OCI-LY3 (cell line): ENCODE measurements at regions not wholly inside any gene's neighbourhood (a gene's known extent, or its start where the extent isn't known, plus 50 kb on each side); places are given as distances from the start of the nearest gene placed in this dataset.

Experiments
- H2AFZ ChIP-seq: fragments of 200-600, 300-600 bp; shearing (Covaris generic); 2 replicates; pipeline ENCODE4 v1.6.0; 2014; ENCODE audit warnings: antibody characterized with exemption, low read depth, low read length
- H3K27ac ChIP-seq: fragments of 200-600, 300-600 bp; sonication (generic); 2 replicates; pipeline ENCODE4 v1.5.1; 2014; ENCODE audit warnings: mild to moderate bottlenecking, low read length, moderate library complexity, mixed read lengths
- H3K27me3 ChIP-seq: fragments of 200-600, 300-600 bp; sonication (generic); 2 replicates; pipeline ENCODE4 v1.6.1; 2014; ENCODE audit warnings: low read depth, low read length, mixed read lengths
- H3K36me3 ChIP-seq: fragments of 200-600, 300-600 bp; sonication (generic); replicated peaks from 2 replicates; pipeline ENCODE3; 2014; ENCODE audit warnings: low read depth, low read length, mixed read lengths
- H3K4me1 ChIP-seq: fragments of 300-600, 200-600 bp; sonication (generic); 2 replicates; pipeline ENCODE4 v1.6.1; 2014; ENCODE audit warnings: low read length, mixed read lengths
- H3K4me2 ChIP-seq: fragments of 200-600, 300-600 bp; sonication (generic); 2 replicates; pipeline ENCODE4 v1.6.1; 2014; ENCODE audit warnings: low read length, mixed read lengths
- H3K4me3 ChIP-seq: fragments of 300-600, 200-600 bp; sonication (generic); 2 replicates; pipeline ENCODE4 v1.5.1; 2014; ENCODE audit warnings: antibody characterized with exemption, mild to moderate bottlenecking, low read length, moderate library complexity
- H3K79me2 ChIP-seq: fragments of 300-600, 200-600 bp; shearing (Covaris generic); 2 replicates; pipeline ENCODE4 v1.6.1; 2014; ENCODE audit warnings: mild to moderate bottlenecking, low read length, mixed read lengths
- H3K9ac ChIP-seq: fragments of 300-600, 200-600 bp; shearing (Covaris generic); 2 replicates; pipeline ENCODE4 v1.6.0; 2014; ENCODE audit warnings: mild to moderate bottlenecking, low read length, moderate library complexity
- H3K9me3 ChIP-seq: fragments of 200-600, 300-600 bp; shearing (Covaris generic); 2 replicates; pipeline ENCODE4 v1.6.1; 2014; ENCODE audit warnings: low read length, mixed read lengths; ENCODE audit not compliant: insufficient read depth
- H4K20me1 ChIP-seq: fragments of 200-600, 300-600 bp; sonication (generic); 2 replicates; pipeline ENCODE4 v1.6.1; 2016; ENCODE audit warnings: low read length, mixed read lengths; ENCODE audit not compliant: insufficient read depth
- CTCF ChIP-seq: fragments of 200-600, 300-600 bp; sonication (generic); IDR thresholded peaks from 2 replicates; pipeline ENCODE4 v1.5.1; 2014; ENCODE audit warnings: antibody characterized with exemption, low read length, low read depth
- EZH2phosphoT487 ChIP-seq: fragments of 200-600 bp; shearing (Covaris generic); IDR thresholded peaks from 2 replicates; pipeline ENCODE4 v1.6.1; 2018; ENCODE audit warnings: antibody characterized with exemption, mixed run types, low read depth

GRCh38 chr7:27389496-27389895 is 146.9 kb downstream of the EVX1 start:
- H4K20me1 ChIP-seq: no peaks in the 10 kb centered on the region
- no peaks in the 10 kb centered on the region for H3K9me3 ChIP-seq
- no peak overlapping the region for H3K4me3 ChIP-seq
- no peak overlapping the region for H3K27ac ChIP-seq
- H3K27me3 ChIP-seq: no peaks in the 10 kb centered on the region
- H3K4me1 ChIP-seq: no peaks in the 10 kb centered on the region
- H3K9ac ChIP-seq: no peak overlapping the region
- no peak overlapping the region for H2AFZ ChIP-seq
- H3K79me2 ChIP-seq: no peaks in the 10 kb centered on the region
- no peak overlapping the region for H3K4me2 ChIP-seq
- H3K36me3 ChIP-seq: no peaks in the 10 kb centered on the region
- no peak for TF ChIP-seq CTCF
- no peak for TF ChIP-seq EZH2phosphoT487

- H3K9ac ChIP-seq: no peak overlapping the region
- no peaks in the 10 kb centered on the region for H3K4me1 ChIP-seq
- H3K36me3 ChIP-seq: no peaks in the 10 kb centered on the region
- no peaks in the 10 kb centered on the region for H4K20me1 ChIP-seq
- no peak overlapping the region for H2AFZ ChIP-seq
- no peaks in the 10 kb centered on the region for H3K9me3 ChIP-seq
- H3K79me2 ChIP-seq: no peaks in the 10 kb centered on the region
- no peak overlapping the region for H3K4me2 ChIP-seq
- TF ChIP-seq EZH2phosphoT487: no peak
- no peak for TF ChIP-seq CTCF
- no peak overlapping the region for H3K4me3 ChIP-seq
- no peaks in the 10 kb centered on the region for H3K27me3 ChIP-seq
- no peak overlapping the region for H3K27ac ChIP-seq
Measured at GRCh38 chr7:27392477-27392876, 149.9 kb downstream of the EVX1 start.

- Histone ChIP-seq H3K9ac (no peak overlapping the region), H3K4me1 (peaks cover under 1% of the 10 kb centered on the region; the same call in 1 of the 2 replicates), H3K9me3 (no peaks in the 10 kb centered on the region), H2AFZ (no peak overlapping the region), H3K36me3 (no peaks in the 10 kb centered on the region), H3K4me3 (no peak overlapping the region), H3K27ac (no peak overlapping the region), H3K27me3 (no peaks in the 10 kb centered on the region), H3K79me2 (no peaks in the 10 kb centered on the region), H4K20me1 (no peaks in the 10 kb centered on the region), H3K4me2 (no peak overlapping the region)
- TF ChIP-seq CTCF (no peak), EZH2phosphoT487 (no peak)
Measured at GRCh38 chr7:27394871-27395270, 152.3 kb downstream of the EVX1 start.

- no peak overlapping the region for H3K9ac ChIP-seq
- no peak overlapping the region for H3K27ac ChIP-seq
- H3K4me3 ChIP-seq: no peak overlapping the region
- no peaks in the 10 kb centered on the region for H3K9me3 ChIP-seq
- no peaks in the 10 kb centered on the region for H3K36me3 ChIP-seq
- H3K79me2 ChIP-seq: no peaks in the 10 kb centered on the region
- no peak overlapping the region for H2AFZ ChIP-seq
- no peak overlapping the region for H3K4me2 ChIP-seq
- no peaks in the 10 kb centered on the region for H3K27me3 ChIP-seq
- H4K20me1 ChIP-seq: no peaks in the 10 kb centered on the region
- H3K4me1 ChIP-seq: peaks cover 6% of the 10 kb centered on the region
- TF ChIP-seq CTCF (no peak), EZH2phosphoT487 (no peak)
Measured at GRCh38 chr7:27395626-27396025, 153.0 kb downstream of the EVX1 start.
